GM21390 (cell line): ENCODE measurements at regions not wholly inside any gene's neighbourhood (a gene's known extent, or its start where the extent isn't known, plus 50 kb on each side); places are given as distances from the start of the nearest gene placed in this dataset.
A peak's percentile ranks its signal among the peaks of the same experiment; 100 is the strongest.

Experiments
- ATAC-seq: cut with Tn5 transposase; IDR thresholded peaks from one replicate; pipeline ENCODE4 v1.9.1; 2021; ENCODE audit not compliant: unreplicated experiment

DNA sequence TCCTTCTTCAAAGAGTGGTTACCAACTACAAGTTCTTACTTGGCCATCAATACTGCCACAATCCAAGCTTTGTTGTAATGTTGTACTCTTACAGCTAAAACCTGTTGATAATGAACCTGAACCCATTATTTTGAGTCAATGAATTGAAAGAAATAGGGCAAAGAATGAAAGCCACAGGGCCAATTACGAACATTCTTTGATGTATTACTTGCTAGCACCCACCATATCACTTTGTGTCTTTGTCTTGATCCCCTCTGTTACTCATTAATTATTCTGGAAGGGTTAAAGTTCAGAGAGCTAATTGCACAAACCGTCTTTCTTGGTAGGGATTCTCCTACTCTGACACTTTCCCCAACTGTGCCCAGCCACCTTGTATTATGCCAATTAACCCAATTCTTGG is 53.2 kb upstream of the TFEC start:
- ATAC-seq: no peak

GRCh38 chr7:116086547-116087045 is 56.0 kb upstream of the TFEC start:
- ATAC-seq: no peak

- no peak for ATAC-seq
Measured at GRCh38 chr7:116087291-116087690, 56.7 kb upstream of the TFEC start.

DNA sequence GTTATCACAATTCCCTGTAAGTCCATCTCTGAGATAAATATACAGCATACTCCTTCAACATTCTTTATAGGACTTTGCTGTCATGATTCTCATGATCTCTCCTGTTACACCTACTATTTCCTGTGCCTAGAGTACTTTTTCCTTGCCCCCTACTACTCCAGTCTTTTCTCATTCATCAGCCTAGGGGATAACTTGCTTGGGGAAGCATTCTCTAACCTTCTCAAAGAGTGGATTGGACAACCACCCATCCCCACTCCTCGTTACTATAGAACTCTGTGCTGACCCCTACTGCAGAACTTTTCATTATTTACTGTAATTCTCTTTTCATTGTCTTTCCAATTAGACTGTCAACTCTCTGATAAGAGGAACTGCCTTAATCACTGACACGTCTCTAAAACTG is 57.4 kb upstream of the TFEC start:
- no peak for ATAC-seq

- ATAC-seq: no peak
Measured at GRCh38 chr7:116089293-116089692, 58.7 kb upstream of the TFEC start.

- ATAC-seq: no peak
Measured at GRCh38 chr7:116093516-116094301, 63.1 kb upstream of the TFEC start.

- ATAC-seq: no peak
Measured at GRCh38 chr7:116095396-116095795, 64.8 kb upstream of the TFEC start.

GRCh38 chr7:116097365-116098009 is 66.9 kb upstream of the TFEC start:
- no peak for ATAC-seq

- no peak for ATAC-seq
Measured at GRCh38 chr7:116098175-116098574, 67.6 kb upstream of the TFEC start.

DNA sequence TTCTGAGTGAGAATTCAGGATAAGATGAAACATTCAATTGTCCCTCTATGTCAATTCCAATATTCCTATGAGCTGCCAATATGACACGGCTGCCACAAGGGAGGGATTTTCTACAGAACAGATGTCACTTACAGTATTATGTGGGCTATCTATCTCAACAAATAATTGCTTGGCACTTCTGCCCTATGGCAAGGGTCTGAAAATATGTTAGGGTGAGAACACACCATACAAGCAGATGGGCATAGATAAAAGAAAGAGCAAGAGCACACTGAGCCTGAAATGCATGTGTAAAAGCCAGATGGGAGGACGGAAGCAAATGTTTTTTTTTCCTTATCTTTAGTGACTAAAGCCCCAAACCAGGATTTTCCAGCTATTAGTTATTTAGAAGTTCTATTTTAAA is 70.1 kb upstream of the TFEC start:
- ATAC-seq: no peak

- ATAC-seq: no peak
Measured at GRCh38 chr7:116101704-116102103, 71.1 kb upstream of the TFEC start.

- no peak for ATAC-seq
Measured at GRCh38 chr7:116111475-116111874, 80.9 kb upstream of the TFEC start.

GRCh38 chr7:116113310-116113709 is 82.7 kb upstream of the TFEC start:
- no peak for ATAC-seq

- ATAC-seq: no peak
Measured at GRCh38 chr7:116120839-116121238, 89.5 kb upstream of the TES start.

- ATAC-seq: peak; percentile 73
Measured at GRCh38 chr7:116122972-116123595, 87.3 kb upstream of the TES start.

GRCh38 chr7:116128139-116128538 is 82.2 kb upstream of the TES start:
- no peak for ATAC-seq

DNA sequence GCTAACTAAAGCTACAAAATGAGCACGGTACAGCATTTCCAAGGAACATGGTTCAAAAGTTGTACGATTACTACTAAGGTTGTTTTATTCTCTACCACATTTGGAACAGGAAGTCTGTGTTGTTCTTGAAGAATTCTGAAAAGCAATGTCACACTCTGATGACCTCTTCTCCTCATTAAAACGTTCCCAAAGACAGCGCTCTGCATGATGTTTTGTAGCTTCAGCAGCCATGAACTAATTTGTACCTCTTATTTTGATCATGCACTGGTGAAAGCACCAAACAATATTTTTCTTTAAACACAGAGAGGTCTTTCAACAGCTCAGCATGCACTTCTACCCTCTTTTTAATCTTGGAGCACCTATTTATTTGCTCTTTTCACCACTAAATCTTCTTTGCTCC is 75.0 kb upstream of the TES start:
- no peak for ATAC-seq

- peak; percentile 92 for ATAC-seq
Measured at GRCh38 chr7:116138202-116138801, 72.0 kb upstream of the TES start.

GRCh38 chr7:116139007-116139406 is 71.3 kb upstream of the TES start:
- no peak for ATAC-seq

GRCh38 chr7:116139807-116140206 is 70.5 kb upstream of the TES start:
- no peak for ATAC-seq

DNA sequence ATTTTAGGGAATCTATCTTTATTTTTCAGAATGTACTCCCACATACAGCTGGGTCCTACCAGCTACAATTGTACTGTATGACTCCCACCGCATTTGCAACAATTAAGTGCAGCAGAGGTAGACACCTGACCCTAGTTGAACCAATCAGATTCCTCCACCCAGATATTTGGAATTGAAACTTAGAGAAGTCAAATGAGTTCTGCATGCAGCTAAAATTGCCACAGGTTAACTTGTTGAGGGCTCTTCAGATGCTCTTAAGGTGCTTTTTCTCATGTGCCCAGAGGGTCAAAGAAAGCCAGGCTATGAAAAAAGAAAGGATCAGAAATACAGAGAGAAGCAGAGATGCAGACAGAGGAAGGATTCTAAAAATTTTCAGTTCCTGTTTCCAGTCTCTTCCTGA is 68.0 kb upstream of the TES start:
- ATAC-seq: no peak

- no peak for ATAC-seq
Measured at GRCh38 chr7:116142850-116143249, 67.5 kb upstream of the TES start.
